ENCODE measurements at regions not wholly inside any gene's neighbourhood (a gene's known extent, or its start where the extent isn't known, plus 50 kb on each side); places are given as distances from the start of the nearest gene placed in this dataset.

DNA sequence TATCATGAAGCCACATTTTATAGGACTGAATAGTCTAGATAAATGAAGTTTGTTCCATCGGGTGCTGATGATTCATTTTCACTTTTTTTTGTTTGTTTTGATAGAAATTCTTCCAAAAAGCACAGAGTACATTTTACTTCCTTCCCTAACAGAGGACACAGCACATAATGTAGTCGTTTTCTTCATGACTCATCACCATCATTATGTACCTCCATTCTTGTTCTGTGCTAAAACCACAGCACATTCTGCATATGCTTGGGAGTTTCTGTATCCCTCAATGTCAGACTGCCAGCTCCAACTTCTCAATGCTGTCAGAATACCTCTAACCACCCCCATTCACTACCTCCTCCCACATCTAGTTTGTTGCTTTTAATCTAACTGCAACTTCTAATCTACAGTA, 1004.9 kb upstream of the ADGRB3 start (continued):
- TF ChIP-seq, protein P1, sequence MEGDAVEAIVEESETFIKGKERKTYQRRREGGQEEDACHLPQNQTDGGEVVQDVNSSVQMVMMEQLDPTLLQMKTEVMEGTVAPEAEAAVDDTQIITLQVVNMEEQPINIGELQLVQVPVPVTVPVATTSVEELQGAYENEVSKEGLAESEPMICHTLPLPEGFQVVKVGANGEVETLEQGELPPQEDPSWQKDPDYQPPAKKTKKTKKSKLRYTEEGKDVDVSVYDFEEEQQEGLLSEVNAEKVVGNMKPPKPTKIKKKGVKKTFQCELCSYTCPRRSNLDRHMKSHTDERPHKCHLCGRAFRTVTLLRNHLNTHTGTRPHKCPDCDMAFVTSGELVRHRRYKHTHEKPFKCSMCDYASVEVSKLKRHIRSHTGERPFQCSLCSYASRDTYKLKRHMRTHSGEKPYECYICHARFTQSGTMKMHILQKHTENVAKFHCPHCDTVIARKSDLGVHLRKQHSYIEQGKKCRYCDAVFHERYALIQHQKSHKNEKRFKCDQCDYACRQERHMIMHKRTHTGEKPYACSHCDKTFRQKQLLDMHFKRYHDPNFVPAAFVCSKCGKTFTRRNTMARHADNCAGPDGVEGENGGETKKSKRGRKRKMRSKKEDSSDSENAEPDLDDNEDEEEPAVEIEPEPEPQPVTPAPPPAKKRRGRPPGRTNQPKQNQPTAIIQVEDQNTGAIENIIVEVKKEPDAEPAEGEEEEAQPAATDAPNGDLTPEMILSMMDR (IDR thresholded peaks at IDR 0.05; ENCODE audit: control extremely low read depth in 1 of 3, insufficient read depth in 1 of 3, low read depth in 1 of 3, low read length in 3 of 3) = no peak
- TF ChIP-seq PHF8 (conservative IDR thresholded peaks at IDR 0.05; ENCODE audit: low read depth, low read length) (no peak), SUZ12 (IDR thresholded peaks at IDR 0.05; ENCODE audit: low read length) (no peak), CHD2 (IDR thresholded peaks at IDR 0.05; ENCODE audit: low read length) (no peak), EGR1 (IDR thresholded peaks at IDR 0.05; ENCODE audit: borderline replicate concordance, low read depth, low read length) (no peak), USF2 (IDR thresholded peaks at IDR 0.05; ENCODE audit: low read length) (no peak), JUN (IDR thresholded peaks at IDR 0.05; ENCODE audit: low read depth, low read length) (no peak)

Data from H1 (cell line).